ENCODE measurements at regions not wholly inside any gene's neighbourhood (a gene's known extent, or its start where the extent isn't known, plus 50 kb on each side); places are given as distances from the start of the nearest gene placed in this dataset.

DNA sequence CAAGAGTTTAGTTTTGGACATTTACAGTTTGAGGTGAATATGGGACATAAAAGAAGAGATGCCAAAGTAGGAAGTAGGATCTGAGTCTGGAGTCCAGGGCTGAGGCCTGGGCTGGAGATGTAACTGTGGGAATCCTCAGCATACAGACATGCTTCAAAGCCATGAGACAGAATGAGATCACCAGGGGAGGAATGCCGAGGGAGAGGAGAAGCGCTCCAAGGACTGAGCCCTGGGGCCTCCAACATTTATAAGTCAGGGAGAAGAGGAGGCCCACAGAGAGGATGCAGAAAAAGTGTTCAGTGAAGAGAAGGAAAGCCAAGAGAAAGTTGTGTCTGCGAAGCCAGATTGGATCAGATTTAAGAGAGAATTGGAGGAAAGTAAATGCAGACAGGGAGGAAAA lies 277.5 kb upstream of the MYOCD start:
- Histone ChIP-seq H3K4me1 (ENCODE audit: insufficient read depth, low read length) (no peaks in the 10 kb centered on the region), H3K27ac (ENCODE audit: low read depth, low read length) (no peak overlapping the region), H3K9ac (ENCODE audit: low read length) (no peak overlapping the region)

DNA sequence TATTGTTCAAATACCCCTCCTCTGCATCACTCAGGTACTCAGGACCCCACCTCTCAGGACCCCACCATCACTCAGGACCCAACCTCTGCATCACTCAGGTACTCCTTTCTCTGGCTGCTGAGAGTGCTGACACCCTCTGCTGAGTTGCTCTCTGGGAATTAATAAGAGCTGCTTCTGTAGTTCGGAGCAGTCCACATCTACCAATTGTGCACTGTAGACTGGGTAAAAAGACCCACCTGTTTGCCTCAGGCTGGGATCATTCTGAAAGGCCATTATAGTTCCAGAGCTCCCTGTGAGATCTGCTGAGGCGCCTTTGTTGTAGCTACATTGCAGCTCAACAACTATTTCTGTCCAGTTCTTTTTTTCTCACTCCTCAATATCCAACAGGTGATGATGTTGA lies 276.3 kb upstream of the MYOCD start:
- Histone ChIP-seq H3K9ac (ENCODE audit: low read length) (no peak overlapping the region), H3K27me3 (ENCODE audit: control insufficient read depth in 1 of 2, insufficient read depth in 2 of 2, low read length in 2 of 2) (no peaks in the 10 kb centered on the region), H3K36me3 (ENCODE audit: insufficient read depth, low read length) (no peaks in the 10 kb centered on the region), H3K27ac (ENCODE audit: low read depth, low read length) (no peak overlapping the region), H3K4me1 (ENCODE audit: insufficient read depth, low read length) (no peaks in the 10 kb centered on the region), H3K4me3 (ENCODE audit: low read depth in 1 of 2, low read length in 2 of 2) (no peak overlapping the region), H3K9me3 (ENCODE audit: low read length) (no peaks in the 10 kb centered on the region)

More for the DNA sequence above, 277.5 kb upstream of the MYOCD start:
- Histone ChIP-seq H3K36me3 (ENCODE audit: insufficient read depth, low read length) (no peaks in the 10 kb centered on the region), H3K27me3 (ENCODE audit: control insufficient read depth in 1 of 2, insufficient read depth in 2 of 2, low read length in 2 of 2) (no peaks in the 10 kb centered on the region), H3K9me3 (ENCODE audit: low read length) (no peaks in the 10 kb centered on the region), H3K4me3 (ENCODE audit: low read depth in 1 of 2, low read length in 2 of 2) (no peak overlapping the region)

DNA sequence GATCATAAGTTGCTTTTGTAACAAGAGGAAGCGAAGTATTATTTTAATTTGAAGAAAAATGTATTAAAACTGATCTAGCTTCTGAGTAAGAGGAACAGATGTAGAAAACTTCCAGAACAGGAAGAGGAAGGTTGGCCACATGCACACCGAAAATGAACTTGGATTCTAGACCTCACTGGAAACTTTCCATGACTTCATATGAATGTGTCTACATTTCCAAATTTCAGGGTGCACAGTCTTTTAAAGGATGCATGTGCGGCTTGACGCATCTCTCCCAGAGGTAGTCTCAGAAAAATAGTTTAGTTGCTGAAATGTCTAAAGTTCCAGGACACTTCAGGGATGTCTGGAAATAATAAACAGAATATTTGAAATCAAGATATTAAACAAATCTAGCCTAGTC lies 275.1 kb upstream of the MYOCD start:
- H3K4me3 ChIP-seq (ENCODE audit: low read depth in 1 of 2, low read length in 2 of 2) = no peak overlapping the region
- no peaks in the 10 kb centered on the region for H3K9me3 ChIP-seq (ENCODE audit: low read length)
- no peaks in the 10 kb centered on the region for H3K27me3 ChIP-seq (ENCODE audit: control insufficient read depth in 1 of 2, insufficient read depth in 2 of 2, low read length in 2 of 2)
- no peak overlapping the region for H3K9ac ChIP-seq (ENCODE audit: low read length)
- no peak overlapping the region for H3K27ac ChIP-seq (ENCODE audit: low read depth, low read length)
- no peaks in the 10 kb centered on the region for H3K36me3 ChIP-seq (ENCODE audit: insufficient read depth, low read length)
- no peaks in the 10 kb centered on the region for H3K4me1 ChIP-seq (ENCODE audit: insufficient read depth, low read length)

DNA sequence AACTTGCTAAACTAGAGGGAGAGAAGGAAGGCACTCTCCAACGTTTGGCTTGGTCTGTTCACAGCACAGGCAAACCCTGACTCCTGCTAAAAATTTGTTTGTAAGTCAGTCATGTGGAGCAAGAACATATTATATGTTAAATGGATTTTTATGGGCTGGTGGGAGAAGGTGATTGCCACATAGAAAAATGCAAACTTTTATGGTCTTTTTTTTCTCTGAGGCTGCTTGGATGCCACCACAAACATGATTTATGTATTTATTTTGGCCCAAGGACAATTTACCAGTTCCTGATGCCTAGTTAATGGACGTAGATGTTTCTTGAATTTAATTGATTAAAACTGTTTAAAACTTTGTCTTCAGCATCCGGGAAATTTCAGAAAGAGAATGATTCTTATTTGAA lies 274.2 kb upstream of the MYOCD start:
- Histone ChIP-seq H3K27me3 (ENCODE audit: control insufficient read depth in 1 of 2, insufficient read depth in 2 of 2, low read length in 2 of 2) (no peaks in the 10 kb centered on the region), H3K9ac (ENCODE audit: low read length) (no peak overlapping the region), H3K36me3 (ENCODE audit: insufficient read depth, low read length) (no peaks in the 10 kb centered on the region), H3K9me3 (ENCODE audit: low read length) (no peaks in the 10 kb centered on the region), H3K4me3 (ENCODE audit: low read depth in 1 of 2, low read length in 2 of 2) (no peak overlapping the region), H3K27ac (ENCODE audit: low read depth, low read length) (no peak overlapping the region), H3K4me1 (ENCODE audit: insufficient read depth, low read length) (no peaks in the 10 kb centered on the region)

DNA sequence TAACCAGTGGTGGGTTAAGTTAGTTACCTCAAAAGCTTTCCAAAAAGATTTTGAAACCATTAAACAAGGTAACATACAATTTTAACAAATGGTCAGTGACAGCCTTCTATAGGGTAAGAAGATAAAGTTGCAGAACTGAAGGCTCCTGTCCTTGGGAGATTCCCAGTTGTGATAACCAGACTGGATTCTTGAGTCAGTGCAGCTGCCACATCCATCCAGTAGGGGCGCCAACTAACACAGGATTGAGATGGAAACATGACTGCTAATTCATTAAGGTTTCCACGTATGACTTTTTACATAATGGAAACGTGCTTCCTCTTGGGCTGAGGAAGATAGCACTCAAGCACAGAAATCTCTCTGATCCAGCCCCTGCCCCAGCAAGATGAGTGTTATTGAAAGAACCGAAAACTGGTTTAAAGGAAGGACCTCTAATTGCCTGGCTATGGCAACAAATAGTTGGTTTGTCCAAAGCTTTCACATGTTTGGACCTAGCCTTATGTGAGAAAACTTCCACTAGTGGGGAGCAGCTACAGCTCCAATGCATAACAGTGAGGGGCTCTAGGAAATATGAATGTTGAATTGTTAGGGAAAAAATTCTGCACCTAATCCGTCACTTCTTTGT lies 269.8 kb upstream of the MYOCD start:
- Histone ChIP-seq H3K27ac (ENCODE audit: low read depth, low read length) (no peak overlapping the region), H3K4me1 (ENCODE audit: insufficient read depth, low read length) (no peaks in the 10 kb centered on the region), H3K36me3 (ENCODE audit: insufficient read depth, low read length) (no peaks in the 10 kb centered on the region), H3K9me3 (ENCODE audit: low read length) (no peaks in the 10 kb centered on the region), H3K4me3 (ENCODE audit: low read depth in 1 of 2, low read length in 2 of 2) (no peak overlapping the region), H3K27me3 (ENCODE audit: control insufficient read depth in 1 of 2, insufficient read depth in 2 of 2, low read length in 2 of 2) (no peaks in the 10 kb centered on the region), H3K9ac (ENCODE audit: low read length) (no peak overlapping the region)

DNA sequence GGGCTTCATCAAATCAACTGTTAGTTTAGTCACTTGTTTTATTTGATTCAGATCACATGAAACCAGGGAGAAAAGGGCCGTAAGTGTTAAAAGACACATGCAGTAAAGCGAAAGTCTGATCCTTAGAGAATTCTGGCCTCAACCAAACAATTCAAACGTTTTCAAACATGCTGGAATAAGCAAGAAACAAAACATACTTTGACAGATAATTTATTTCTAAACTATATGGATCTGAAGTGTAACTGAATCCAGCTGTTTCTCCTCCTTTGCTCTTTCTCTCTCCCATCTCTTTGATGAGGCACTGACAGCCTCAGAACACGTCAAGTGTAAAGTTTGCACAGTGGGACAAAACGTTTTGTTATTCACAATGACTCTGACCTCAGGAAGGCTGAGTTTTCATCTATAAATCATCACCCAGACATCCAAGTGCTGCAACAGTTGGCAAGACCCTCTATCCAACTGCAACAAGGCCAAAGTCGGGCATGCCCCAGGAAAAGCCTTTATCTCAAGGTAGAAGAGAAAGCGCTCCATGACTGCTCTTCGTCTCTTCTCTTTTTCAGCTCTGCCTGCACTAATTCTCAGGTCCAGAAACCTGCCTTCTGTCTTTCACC lies 267.1 kb upstream of the MYOCD start:
- Histone ChIP-seq H3K4me3 (ENCODE audit: low read depth in 1 of 2, low read length in 2 of 2) (no peak overlapping the region), H3K9ac (ENCODE audit: low read length) (no peak overlapping the region), H3K9me3 (ENCODE audit: low read length) (no peaks in the 10 kb centered on the region), H3K27ac (ENCODE audit: low read depth, low read length) (peak overlapping the region; percentile 42), H3K27me3 (ENCODE audit: control insufficient read depth in 1 of 2, insufficient read depth in 2 of 2, low read length in 2 of 2) (no peaks in the 10 kb centered on the region), H3K4me1 (ENCODE audit: insufficient read depth, low read length) (no peaks in the 10 kb centered on the region), H3K36me3 (ENCODE audit: insufficient read depth, low read length) (no peaks in the 10 kb centered on the region)

DNA sequence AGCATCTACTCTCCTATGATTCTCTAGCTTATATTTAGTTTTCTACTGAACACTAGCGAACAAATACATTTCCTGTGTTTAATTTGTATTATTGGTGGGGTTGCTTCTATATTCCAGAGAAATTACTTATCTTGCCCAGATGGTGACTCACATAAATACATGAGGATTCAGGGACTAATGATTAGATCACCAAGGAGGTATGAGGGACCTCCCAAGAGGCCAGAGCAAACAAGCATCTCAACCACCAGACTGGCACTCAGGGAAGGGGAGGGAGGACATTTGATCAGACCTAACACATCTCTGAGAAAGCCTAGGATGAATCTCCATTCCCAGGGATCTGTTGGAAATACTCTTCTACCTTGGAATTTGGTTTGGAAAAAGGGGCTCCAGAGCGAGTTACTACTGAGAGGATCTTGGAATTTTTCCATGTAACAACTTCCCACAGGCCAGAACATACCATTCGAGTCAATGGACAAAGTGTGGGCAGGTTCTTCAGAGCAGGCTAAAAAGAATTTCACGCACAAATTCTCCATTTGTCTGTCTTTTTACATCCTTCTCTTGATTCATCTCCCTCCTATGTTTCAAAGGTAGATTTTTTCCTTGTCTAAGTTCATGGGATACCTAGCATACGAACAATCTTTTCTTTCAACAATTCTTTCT lies 262.6 kb upstream of the MYOCD start:
- Histone ChIP-seq H3K36me3 (ENCODE audit: insufficient read depth, low read length) (no peaks in the 10 kb centered on the region), H3K9me3 (ENCODE audit: low read length) (no peaks in the 10 kb centered on the region), H3K4me3 (ENCODE audit: low read depth in 1 of 2, low read length in 2 of 2) (no peak overlapping the region), H3K4me1 (ENCODE audit: insufficient read depth, low read length) (peaks cover 21% of the 10 kb centered on the region), H3K9ac (ENCODE audit: low read length) (no peak overlapping the region), H3K27ac (ENCODE audit: low read depth, low read length) (no peak overlapping the region), H3K27me3 (ENCODE audit: control insufficient read depth in 1 of 2, insufficient read depth in 2 of 2, low read length in 2 of 2) (no peaks in the 10 kb centered on the region)

DNA sequence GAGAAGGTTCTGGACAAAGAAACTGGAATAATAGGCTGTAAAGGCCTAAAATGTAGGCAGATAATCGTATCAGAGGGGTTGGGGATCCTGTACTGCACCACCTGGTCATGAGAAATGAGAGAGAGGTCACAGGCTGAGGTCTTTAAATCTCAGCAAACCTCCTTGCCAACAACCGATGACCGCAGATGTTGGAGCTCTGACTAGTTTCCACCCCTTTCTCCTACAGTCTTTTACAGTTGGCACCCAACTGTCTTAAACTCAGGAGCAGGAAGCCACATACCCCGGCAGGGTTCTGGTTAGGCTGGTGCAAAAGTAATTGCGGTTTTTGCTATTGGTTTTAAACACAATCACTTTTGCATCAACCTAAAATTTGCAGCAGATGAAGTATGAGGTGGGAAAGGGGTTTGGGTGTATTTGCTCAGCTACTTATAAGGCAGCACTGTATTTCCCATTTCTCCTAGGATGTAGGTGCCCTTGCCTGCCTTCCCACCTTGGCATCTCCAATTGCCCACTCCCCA lies 261.8 kb upstream of the MYOCD start:
- H3K4me1 ChIP-seq (ENCODE audit: insufficient read depth, low read length) = peaks cover 23% of the 10 kb centered on the region
- no peaks in the 10 kb centered on the region for H3K9me3 ChIP-seq (ENCODE audit: low read length)
- no peak overlapping the region for H3K4me3 ChIP-seq (ENCODE audit: low read depth in 1 of 2, low read length in 2 of 2)
- H3K27me3 ChIP-seq (ENCODE audit: control insufficient read depth in 1 of 2, insufficient read depth in 2 of 2, low read length in 2 of 2) = no peaks in the 10 kb centered on the region
- no peak overlapping the region for H3K9ac ChIP-seq (ENCODE audit: low read length)
- no peak overlapping the region for H3K27ac ChIP-seq (ENCODE audit: low read depth, low read length)
- H3K36me3 ChIP-seq (ENCODE audit: insufficient read depth, low read length) = no peaks in the 10 kb centered on the region

DNA sequence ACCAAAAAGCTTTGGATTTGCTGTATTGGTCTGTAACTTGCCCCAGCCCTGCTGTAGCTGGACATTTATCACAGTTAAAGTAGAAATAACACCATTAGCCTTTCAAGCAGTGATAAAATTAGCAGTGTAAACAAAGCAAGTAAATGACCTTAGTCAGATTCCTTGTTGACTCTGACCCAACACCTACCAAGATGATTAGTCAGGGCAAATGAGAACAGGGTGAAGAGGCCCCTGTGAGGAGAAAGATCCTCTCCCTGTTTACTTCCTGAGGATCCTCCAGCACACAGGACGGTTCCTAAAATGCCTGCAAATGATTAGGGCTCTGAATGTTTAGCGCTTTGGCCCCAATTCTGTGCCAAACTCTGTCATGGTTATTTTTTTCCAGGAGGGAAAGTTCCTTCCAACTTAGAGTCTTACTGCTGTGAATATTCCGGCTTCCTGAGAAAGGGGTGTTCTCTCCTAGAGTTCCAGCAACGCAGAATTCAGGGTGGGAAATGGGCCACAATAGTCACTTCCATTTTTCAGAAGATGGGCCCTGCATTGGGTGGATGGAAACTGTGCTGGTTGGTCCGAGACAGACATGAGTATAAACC lies 259.0 kb upstream of the MYOCD start:
- no peaks in the 10 kb centered on the region for H3K36me3 ChIP-seq (ENCODE audit: insufficient read depth, low read length)
- H3K4me3 ChIP-seq (ENCODE audit: low read depth in 1 of 2, low read length in 2 of 2) = no peak overlapping the region
- no peaks in the 10 kb centered on the region for H3K27me3 ChIP-seq (ENCODE audit: control insufficient read depth in 1 of 2, insufficient read depth in 2 of 2, low read length in 2 of 2)
- no peaks in the 10 kb centered on the region for H3K9me3 ChIP-seq (ENCODE audit: low read length)
- H3K9ac ChIP-seq (ENCODE audit: low read length) = no peak overlapping the region
- peaks cover 31% of the 10 kb centered on the region for H3K4me1 ChIP-seq (ENCODE audit: insufficient read depth, low read length)
- H3K27ac ChIP-seq (ENCODE audit: low read depth, low read length) = peak overlapping the region; percentile 69

DNA sequence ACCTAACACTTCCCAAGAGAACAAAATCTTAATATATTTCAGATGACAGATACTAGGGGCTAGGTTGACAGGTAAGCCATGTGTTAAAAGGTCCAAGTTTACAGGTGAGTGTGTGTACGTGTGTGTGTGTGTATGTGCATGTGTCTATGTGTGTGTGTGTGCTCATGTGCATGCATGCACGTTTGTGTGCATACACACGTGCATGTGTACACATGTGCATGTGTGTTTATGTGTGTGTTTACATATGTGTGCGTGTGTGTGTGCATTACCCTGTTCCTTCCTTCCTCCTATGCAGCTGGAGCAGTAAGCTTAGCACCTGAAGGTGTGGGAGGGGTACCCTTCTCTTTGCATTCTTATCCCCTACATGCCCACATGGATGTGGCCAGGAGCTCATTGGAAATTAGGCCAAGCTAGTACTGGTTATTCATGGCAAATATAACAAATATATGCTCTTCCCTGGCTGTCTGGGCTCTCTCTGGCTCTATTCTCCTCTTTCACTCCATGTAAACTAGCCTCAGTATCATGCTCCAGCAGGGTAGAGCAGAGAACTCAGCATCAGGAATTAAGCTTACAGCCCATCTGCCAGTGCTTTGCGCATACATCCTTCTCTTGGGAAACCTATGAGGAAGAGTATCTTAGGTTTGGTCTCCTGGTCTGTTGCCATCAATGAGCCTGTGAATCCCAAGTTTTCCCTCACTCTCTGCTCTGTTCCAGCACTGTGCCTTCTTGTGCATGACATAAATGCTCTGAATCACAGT lies 258.0 kb upstream of the MYOCD start:
- Histone ChIP-seq H3K9me3 (ENCODE audit: low read length) (no peaks in the 10 kb centered on the region), H3K9ac (ENCODE audit: low read length) (no peak overlapping the region), H3K27ac (ENCODE audit: low read depth, low read length) (peak overlapping the region; percentile 69), H3K27me3 (ENCODE audit: control insufficient read depth in 1 of 2, insufficient read depth in 2 of 2, low read length in 2 of 2) (no peaks in the 10 kb centered on the region), H3K4me3 (ENCODE audit: low read depth in 1 of 2, low read length in 2 of 2) (no peak overlapping the region), H3K4me1 (ENCODE audit: insufficient read depth, low read length) (peaks cover 31% of the 10 kb centered on the region), H3K36me3 (ENCODE audit: insufficient read depth, low read length) (no peaks in the 10 kb centered on the region)

DNA sequence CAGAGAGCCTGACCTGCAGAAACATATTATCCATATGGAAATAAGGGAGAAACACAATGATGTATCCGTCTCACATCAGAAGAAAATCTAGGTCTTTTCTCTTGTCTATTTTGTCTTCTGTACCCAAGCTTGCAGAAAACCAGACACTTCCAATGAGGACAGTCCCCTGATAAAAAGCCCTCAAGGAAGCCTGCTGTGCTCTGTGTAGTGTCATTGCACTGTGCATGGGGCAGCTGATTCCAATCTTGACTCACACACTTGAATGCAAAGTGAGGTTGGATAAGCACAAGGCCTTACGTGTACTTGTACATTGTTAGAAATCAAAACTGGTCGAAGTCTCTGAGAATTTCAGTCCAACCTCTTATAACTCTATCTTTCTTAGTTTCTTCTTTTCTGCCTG lies 256.6 kb upstream of the MYOCD start:
- H3K9me3 ChIP-seq (ENCODE audit: low read length) = no peaks in the 10 kb centered on the region
- H3K27ac ChIP-seq (ENCODE audit: low read depth, low read length) = no peak overlapping the region
- H3K4me3 ChIP-seq (ENCODE audit: low read depth in 1 of 2, low read length in 2 of 2) = no peak overlapping the region
- peaks cover 35% of the 10 kb centered on the region for H3K4me1 ChIP-seq (ENCODE audit: insufficient read depth, low read length)
- H3K36me3 ChIP-seq (ENCODE audit: insufficient read depth, low read length) = no peaks in the 10 kb centered on the region
- no peak overlapping the region for H3K9ac ChIP-seq (ENCODE audit: low read length)
- H3K27me3 ChIP-seq (ENCODE audit: control insufficient read depth in 1 of 2, insufficient read depth in 2 of 2, low read length in 2 of 2) = no peaks in the 10 kb centered on the region

Data from muscle layer of colon (tissue), 2 donors.